HG03354 (cell line): ENCODE measurements at regions not wholly inside any gene's neighbourhood (a gene's known extent, or its start where the extent isn't known, plus 50 kb on each side); places are given as distances from the start of the nearest gene placed in this dataset.

Experiments
- ATAC-seq: cut with Tn5 transposase; IDR thresholded peaks from one replicate; pipeline ENCODE4 v1.9.1; 2021; ENCODE audit warnings: mild to moderate bottlenecking; ENCODE audit not compliant: unreplicated experiment, poor library complexity, severe bottlenecking

GRCh38 chr16:85503679-85504231 is 109.4 kb upstream of the GSE1 start:
- ATAC-seq, result no peak

GRCh38 chr16:85504242-85504641 is 108.9 kb upstream of the GSE1 start:
- ATAC-seq, result no peak

- no peak for ATAC-seq
Observed at GRCh38 chr16:85505794-85506634, 107.1 kb upstream of the GSE1 start.

GRCh38 chr16:85506635-85506911 is 106.5 kb upstream of the GSE1 start:
- ATAC-seq, result no peak

GRCh38 chr16:85507342-85507741 is 105.8 kb upstream of the GSE1 start:
- ATAC-seq, result no peak

- no peak for ATAC-seq
Observed at GRCh38 chr16:85508388-85508787, 104.7 kb upstream of the GSE1 start.

GRCh38 chr16:85508993-85509392 is 104.1 kb upstream of the GSE1 start:
- ATAC-seq, result no peak

GRCh38 chr16:85510041-85510659 is 103.0 kb upstream of the GSE1 start:
- no peak for ATAC-seq

GRCh38 chr16:85511938-85512807 is 100.9 kb upstream of the GSE1 start:
- no peak for ATAC-seq

- ATAC-seq, result no peak
Observed at GRCh38 chr16:85512808-85513115, 100.4 kb upstream of the GSE1 start.

- no peak for ATAC-seq
Observed at GRCh38 chr16:85513180-85513579, 99.9 kb upstream of the GSE1 start.

- ATAC-seq, result no peak
Observed at GRCh38 chr16:85513649-85514048, 99.5 kb upstream of the GSE1 start.

- ATAC-seq, result no peak
Observed at GRCh38 chr16:85514295-85514597, 98.9 kb upstream of the GSE1 start.

GRCh38 chr16:85514598-85515318 is 98.4 kb upstream of the GSE1 start:
- no peak for ATAC-seq

GRCh38 chr16:85515319-85515745 is 97.8 kb upstream of the GSE1 start:
- no peak for ATAC-seq

GRCh38 chr16:85515830-85516397 is 97.2 kb upstream of the GSE1 start:
- ATAC-seq, result no peak

GRCh38 chr16:85517154-85517553 is 96.0 kb upstream of the GSE1 start:
- ATAC-seq, result no peak

- no peak for ATAC-seq
Observed at GRCh38 chr16:85517563-85518179, 95.5 kb upstream of the GSE1 start.

GRCh38 chr16:85518398-85519049 is 94.6 kb upstream of the GSE1 start:
- ATAC-seq, result no peak
